ENCODE measurements at regions not wholly inside any gene's neighbourhood (a gene's known extent, or its start where the extent isn't known, plus 50 kb on each side); places are given as distances from the start of the nearest gene placed in this dataset.

- DNase-seq (ENCODE audit: low read depth), result no peak
- H3K4me3 ChIP-seq (ENCODE audit: low read depth, low read length), result no peak overlapping the region
Observed at GRCh38 chr10:130904676-130905075, 406.8 kb downstream of the TCERG1L start.

GRCh38 chr10:130905386-130905785 lies 406.1 kb downstream of the TCERG1L start:
- no peak overlapping the region for H3K4me3 ChIP-seq (ENCODE audit: low read depth, low read length)
- DNase-seq (ENCODE audit: low read depth), result no peak

- no peak for DNase-seq (ENCODE audit: low read depth)
- H3K4me3 ChIP-seq (ENCODE audit: low read depth, low read length), result no peak overlapping the region
Observed at GRCh38 chr10:130905921-130906320, 405.6 kb downstream of the TCERG1L start.

GRCh38 chr10:130910848-130911247 lies 400.7 kb downstream of the TCERG1L start:
- no peak overlapping the region for H3K4me3 ChIP-seq (ENCODE audit: low read depth, low read length)
- no peak for DNase-seq (ENCODE audit: low read depth)

- DNase-seq (ENCODE audit: low read depth), result no peak
- no peak overlapping the region for H3K4me3 ChIP-seq (ENCODE audit: low read depth, low read length)
Observed at GRCh38 chr10:130913844-130914243, 397.7 kb downstream of the TCERG1L start.

- no peak overlapping the region for H3K4me3 ChIP-seq (ENCODE audit: low read depth, low read length)
- no peak for DNase-seq (ENCODE audit: low read depth)
Observed at GRCh38 chr10:130914367-130914766, 397.2 kb downstream of the TCERG1L start.

GRCh38 chr10:130915065-130915464 lies 396.5 kb downstream of the TCERG1L start:
- no peak overlapping the region for H3K4me3 ChIP-seq (ENCODE audit: low read depth, low read length)
- DNase-seq (ENCODE audit: low read depth), result no peak

GRCh38 chr10:130921461-130921860 lies 390.1 kb downstream of the TCERG1L start:
- H3K4me3 ChIP-seq (ENCODE audit: low read depth, low read length), result no peak overlapping the region
- no peak for DNase-seq (ENCODE audit: low read depth)

- DNase-seq (ENCODE audit: low read depth), result no peak
- H3K4me3 ChIP-seq (ENCODE audit: low read depth, low read length), result no peak overlapping the region
Observed at GRCh38 chr10:130921911-130922440, 389.5 kb downstream of the TCERG1L start.

- no peak overlapping the region for H3K4me3 ChIP-seq (ENCODE audit: low read depth, low read length)
- no peak for DNase-seq (ENCODE audit: low read depth)
Observed at GRCh38 chr10:130923596-130923995, 387.9 kb downstream of the TCERG1L start.

GRCh38 chr10:130924138-130924819 lies 387.2 kb downstream of the TCERG1L start:
- no peak for DNase-seq (ENCODE audit: low read depth)

GRCh38 chr10:130926442-130926841 lies 385.1 kb downstream of the TCERG1L start:
- no peak for DNase-seq (ENCODE audit: low read depth)
- no peak overlapping the region for H3K4me3 ChIP-seq (ENCODE audit: low read depth, low read length)

More at GRCh38 chr10:130924138-130924819, 387.2 kb downstream of the TCERG1L start:
- no peak overlapping the region for H3K4me3 ChIP-seq (ENCODE audit: low read depth, low read length)

- no peak for DNase-seq (ENCODE audit: low read depth)
- H3K4me3 ChIP-seq (ENCODE audit: low read depth, low read length), result no peak overlapping the region
Observed at GRCh38 chr10:130927157-130927556, 384.4 kb downstream of the TCERG1L start.

- no peak overlapping the region for H3K4me3 ChIP-seq (ENCODE audit: low read depth, low read length)
- no peak for DNase-seq (ENCODE audit: low read depth)
Observed at GRCh38 chr10:130928306-130928705, 383.2 kb downstream of the TCERG1L start.

- H3K4me3 ChIP-seq (ENCODE audit: low read depth, low read length), result no peak overlapping the region
- DNase-seq (ENCODE audit: low read depth), result no peak
Observed at GRCh38 chr10:130929422-130930325, 381.8 kb downstream of the TCERG1L start.

- DNase-seq (ENCODE audit: low read depth), result no peak
- no peak overlapping the region for H3K4me3 ChIP-seq (ENCODE audit: low read depth, low read length)
Observed at GRCh38 chr10:130930821-130931220, 380.7 kb downstream of the TCERG1L start.

GRCh38 chr10:130931256-130931655 lies 380.3 kb downstream of the TCERG1L start:
- H3K4me3 ChIP-seq (ENCODE audit: low read depth, low read length), result no peak overlapping the region
- no peak for DNase-seq (ENCODE audit: low read depth)

GRCh38 chr10:130932326-130933007 lies 379.1 kb downstream of the TCERG1L start:
- no peak overlapping the region for H3K4me3 ChIP-seq (ENCODE audit: low read depth, low read length)
- no peak for DNase-seq (ENCODE audit: low read depth)

- H3K4me3 ChIP-seq (ENCODE audit: low read depth, low read length), result no peak overlapping the region
- DNase-seq (ENCODE audit: low read depth), result no peak
Observed at GRCh38 chr10:130933008-130933390, 378.5 kb downstream of the TCERG1L start.

Data from skeletal muscle cell (primary cell).